ENCODE measurements at regions not wholly inside any gene's neighbourhood (a gene's known extent, or its start where the extent isn't known, plus 50 kb on each side); places are given as distances from the start of the nearest gene placed in this dataset.

GRCh38 chrX:14274691-14275090 is 245.0 kb upstream of the GEMIN8 start:
- TF ChIP-seq CTCF (IDR thresholded peaks at IDR 0.05; ENCODE audit: low read depth, low read length), result no peak
- no peak for DNase-seq (ENCODE audit: extremely low read depth, low read depth)

- DNase-seq (ENCODE audit: extremely low read depth, low read depth), result no peak
- no peak for TF ChIP-seq CTCF (IDR thresholded peaks at IDR 0.05; ENCODE audit: low read depth, low read length)
Observed at GRCh38 chrX:14267216-14267615, 237.5 kb upstream of the GEMIN8 start.

GRCh38 chrX:14266705-14267104 is 237.0 kb upstream of the GEMIN8 start:
- TF ChIP-seq CTCF (IDR thresholded peaks at IDR 0.05; ENCODE audit: low read depth, low read length), result no peak
- no peak for DNase-seq (ENCODE audit: extremely low read depth, low read depth)

- TF ChIP-seq CTCF (IDR thresholded peaks at IDR 0.05; ENCODE audit: low read depth, low read length), result no peak
- DNase-seq (ENCODE audit: extremely low read depth, low read depth), result no peak
Observed at GRCh38 chrX:14243823-14244222, 214.1 kb upstream of the GEMIN8 start.

- TF ChIP-seq CTCF (IDR thresholded peaks at IDR 0.05; ENCODE audit: low read depth, low read length), result no peak
- no peak for DNase-seq (ENCODE audit: extremely low read depth, low read depth)
Observed at GRCh38 chrX:14235004-14235403, 205.3 kb upstream of the GEMIN8 start.

GRCh38 chrX:14232688-14233087 is 203.0 kb upstream of the GEMIN8 start:
- TF ChIP-seq CTCF (IDR thresholded peaks at IDR 0.05; ENCODE audit: low read depth, low read length), result no peak
- DNase-seq (ENCODE audit: extremely low read depth, low read depth), result no peak

- DNase-seq (ENCODE audit: extremely low read depth, low read depth), result no peak
- no peak for TF ChIP-seq CTCF (IDR thresholded peaks at IDR 0.05; ENCODE audit: low read depth, low read length)
Observed at GRCh38 chrX:14228611-14229010, 198.9 kb upstream of the GEMIN8 start.

All from AG09319 (cell line).